T-helper 2 cell treated with Interferon-gamma antibody and Interleukin-4, amounts not matched to agents 100 ng/mL and 5 ng/mL, for 36 hours (primary cell): ENCODE measurements at regions not wholly inside any gene's neighbourhood (a gene's known extent, or its start where the extent isn't known, plus 50 kb on each side); places are given as distances from the start of the nearest gene placed in this dataset.

Experiments used
- intact Hi-C: fragments of 100-400 bp; cut with micrococcal nuclease; formaldehyde crosslinking; loops from one replicate; pipeline ENCODE4 v1.15.1; 2023

DNA sequence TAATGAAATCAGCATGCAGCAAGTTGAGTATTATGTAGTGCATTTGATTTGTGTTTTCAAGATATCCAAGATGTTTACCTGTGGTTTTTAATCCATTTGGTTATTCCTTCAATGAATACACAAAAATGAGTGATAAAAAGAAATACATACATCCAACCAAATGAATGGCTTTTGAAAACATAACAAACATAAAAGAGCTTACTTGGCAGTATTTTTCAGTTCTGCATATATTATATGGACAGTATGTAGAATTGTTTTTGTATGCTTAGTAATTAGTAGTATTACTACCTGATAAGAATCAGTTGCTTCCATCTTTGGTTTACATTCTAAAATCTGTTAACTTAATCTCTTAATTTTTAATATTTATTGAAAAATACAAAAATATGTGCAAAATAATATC lies 908.9 kb upstream of the AGA start:
- intact Hi-C loops, result no loop called here

DNA sequence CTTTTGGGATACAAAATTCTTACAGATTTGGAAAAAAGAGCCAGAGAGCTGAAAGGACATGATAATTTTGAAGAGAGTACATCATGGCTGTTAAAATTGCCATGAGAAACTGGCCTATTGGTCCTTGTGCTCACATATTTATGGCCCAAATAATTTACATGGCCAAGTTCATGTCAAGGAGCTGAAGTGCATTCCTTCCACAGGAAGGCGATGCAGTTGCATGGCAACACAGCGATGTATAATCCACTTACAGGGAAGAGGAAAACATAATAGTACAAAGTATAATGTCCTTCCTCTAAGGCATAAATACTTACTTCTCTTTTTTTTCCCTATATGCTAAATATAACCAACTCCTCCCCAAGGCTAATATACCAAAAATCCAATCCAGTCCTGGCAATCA lies 914.5 kb upstream of the AGA start:
- intact Hi-C loops, result no loop called here

DNA sequence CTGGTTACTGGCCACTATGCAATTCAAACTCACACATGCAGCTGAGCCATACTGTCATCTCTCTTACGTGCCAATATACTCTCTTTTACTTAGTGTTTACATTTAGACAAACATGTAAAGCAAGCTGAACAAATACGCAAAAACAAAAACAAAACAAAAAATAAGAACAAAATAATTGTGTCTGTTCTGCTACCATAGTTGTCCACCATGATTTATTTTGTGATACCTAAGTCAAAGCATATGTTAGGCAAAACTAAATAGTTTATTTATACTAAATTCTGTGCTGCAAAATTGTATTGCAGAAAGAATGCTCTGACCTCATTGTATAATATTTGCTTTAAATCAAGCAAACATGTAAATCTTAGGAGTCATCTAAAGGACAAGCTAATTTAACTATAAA lies 943.2 kb upstream of the AGA start:
- intact Hi-C loops, result no loop called here

DNA sequence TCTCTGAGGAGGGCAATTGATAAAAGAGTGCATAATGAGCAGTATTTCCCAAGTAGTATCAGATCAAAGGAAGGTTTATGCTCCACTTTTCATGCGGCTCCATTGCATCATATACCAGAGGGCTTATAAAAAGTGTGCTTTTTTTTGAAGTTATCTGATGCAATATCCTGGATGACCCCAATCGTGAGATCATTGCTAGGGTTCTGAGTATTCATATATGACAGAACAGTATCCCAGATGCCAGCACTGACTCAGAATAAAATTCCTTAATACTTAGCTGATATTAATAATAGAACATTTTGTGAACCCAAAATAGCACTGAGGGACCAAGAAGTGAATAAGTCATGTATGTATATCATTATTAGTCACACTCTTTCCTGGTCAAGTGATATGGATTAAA lies 945.5 kb upstream of the AGA start:
- intact Hi-C loops, result no loop called here

DNA sequence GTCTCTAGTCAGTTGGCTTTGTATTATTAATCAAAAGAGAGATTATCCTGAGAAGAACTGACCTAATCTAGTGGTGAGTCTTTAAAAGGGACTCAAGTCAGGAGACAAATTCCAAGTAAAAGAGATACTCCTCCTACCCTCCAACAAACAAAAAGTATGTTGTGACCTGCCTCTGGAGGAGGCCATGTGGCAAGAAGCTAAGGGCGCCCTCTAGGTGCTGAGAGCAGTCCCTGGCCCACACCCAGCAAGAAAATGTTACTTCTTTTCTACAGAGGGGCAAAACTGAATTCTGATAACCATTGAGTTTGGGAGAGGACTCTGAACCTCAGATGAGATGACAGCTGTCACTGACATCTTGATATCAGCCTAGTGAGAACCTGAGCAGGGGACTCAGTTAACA lies 953.6 kb upstream of the AGA start:
- intact Hi-C loops, result no loop called here

DNA sequence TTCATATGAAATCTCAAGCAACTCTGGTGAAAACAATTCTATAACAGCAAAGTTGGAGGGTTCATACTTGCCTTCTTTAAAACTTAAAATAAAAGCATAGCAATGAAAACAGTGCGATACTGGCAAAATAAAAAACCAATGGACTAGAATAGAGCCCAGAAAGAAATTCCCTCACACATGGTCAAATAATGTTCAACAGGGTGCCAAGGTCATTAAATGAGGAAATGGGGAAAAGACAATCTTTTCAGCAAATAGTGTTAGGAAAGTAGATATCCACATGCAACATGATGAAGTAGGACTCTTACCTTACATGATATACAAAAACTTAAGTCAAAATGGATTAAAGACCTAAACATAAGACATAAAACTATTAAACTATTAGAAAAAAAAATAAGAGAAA lies 970.2 kb upstream of the AGA start:
- intact Hi-C loops, result no loop called here

DNA sequence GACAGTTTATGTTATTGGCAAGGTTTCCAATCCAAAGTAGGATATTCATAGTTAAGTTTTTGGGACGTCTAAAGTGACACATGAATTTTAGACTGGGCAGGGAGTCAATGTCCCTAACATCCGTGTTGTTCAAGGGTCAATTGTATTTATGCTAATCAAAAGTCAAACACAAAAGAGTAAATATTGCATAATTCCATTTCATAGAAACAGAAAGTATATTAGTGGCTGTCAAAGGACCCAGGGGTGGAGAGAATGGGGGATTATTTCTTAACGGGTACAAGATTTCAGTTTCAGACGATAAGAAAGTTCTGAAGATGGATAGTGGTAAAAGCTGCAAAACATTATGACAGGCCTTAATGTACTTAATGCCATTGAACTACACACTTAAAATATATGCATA lies 971.8 kb upstream of the AGA start:
- intact Hi-C loops, result no loop called here

DNA sequence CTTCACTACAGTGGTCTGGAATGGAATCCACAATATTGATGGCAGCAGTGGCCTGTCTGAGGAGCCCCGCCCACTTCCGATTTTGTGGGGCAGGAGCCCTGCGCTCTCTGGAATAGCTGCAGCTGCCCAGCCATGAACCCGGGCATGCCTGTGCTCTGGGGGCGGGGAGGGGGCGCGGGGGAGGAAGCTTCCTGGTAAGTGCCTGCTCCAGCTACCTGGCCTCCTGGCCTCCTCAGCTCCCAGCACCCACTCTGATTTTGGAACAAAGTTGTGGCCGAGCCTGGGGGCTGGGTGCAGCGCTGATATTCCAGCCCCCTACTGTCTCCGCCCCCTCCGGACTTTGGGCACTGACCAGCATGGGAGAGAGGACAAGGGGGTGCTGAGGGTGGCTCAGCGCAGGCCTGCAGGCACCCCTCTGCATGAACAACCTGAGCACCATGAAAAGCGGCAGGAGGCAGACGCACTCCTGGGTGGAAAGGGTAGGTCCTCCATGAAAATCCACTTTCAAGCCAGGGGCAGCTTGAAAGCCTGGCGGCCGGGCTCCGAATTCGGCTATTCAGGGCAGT lies 972.7 kb upstream of the AGA start:
- intact Hi-C loops, result no loop called here

DNA sequence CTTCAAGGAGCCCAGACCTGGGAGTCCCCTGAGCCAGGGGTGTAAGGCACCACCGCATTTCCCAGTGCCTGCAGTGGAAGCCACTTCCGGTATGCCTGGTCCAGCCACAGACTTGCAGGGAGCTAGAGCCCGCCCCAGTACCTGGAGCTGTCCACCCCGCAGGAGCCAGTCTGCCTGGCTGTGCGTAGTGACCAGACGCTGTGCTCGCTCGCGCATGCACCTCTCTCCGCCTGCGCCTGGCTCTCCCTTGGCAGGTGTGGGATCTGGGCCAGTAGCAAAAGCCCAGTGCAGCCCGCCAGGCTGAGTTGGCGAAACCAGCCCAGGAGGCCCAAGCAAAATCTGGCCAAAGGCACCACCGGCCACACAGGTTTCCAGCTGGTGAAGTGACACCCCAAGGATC lies 973.7 kb upstream of the AGA start:
- intact Hi-C loops, result no loop called here

DNA sequence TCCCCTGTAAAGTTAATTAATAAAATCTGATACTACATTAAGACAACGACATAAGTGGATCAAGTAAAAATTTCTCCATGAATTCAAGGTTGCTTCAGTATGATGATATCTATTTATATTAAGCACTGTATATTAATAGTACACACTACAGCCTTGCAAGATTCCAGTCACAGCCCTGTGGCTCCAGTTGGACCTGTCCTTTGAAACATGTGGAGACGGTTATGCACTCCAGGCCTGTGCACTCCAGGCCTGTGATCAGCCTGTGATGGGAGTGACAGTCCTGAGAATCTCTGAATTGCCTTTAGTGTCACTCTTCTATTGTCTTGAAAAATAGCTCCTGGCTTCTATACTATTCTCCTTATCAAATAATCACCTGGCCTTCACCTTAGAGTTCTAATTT lies 981.1 kb upstream of the AGA start:
- intact Hi-C loops, result no loop called here

DNA sequence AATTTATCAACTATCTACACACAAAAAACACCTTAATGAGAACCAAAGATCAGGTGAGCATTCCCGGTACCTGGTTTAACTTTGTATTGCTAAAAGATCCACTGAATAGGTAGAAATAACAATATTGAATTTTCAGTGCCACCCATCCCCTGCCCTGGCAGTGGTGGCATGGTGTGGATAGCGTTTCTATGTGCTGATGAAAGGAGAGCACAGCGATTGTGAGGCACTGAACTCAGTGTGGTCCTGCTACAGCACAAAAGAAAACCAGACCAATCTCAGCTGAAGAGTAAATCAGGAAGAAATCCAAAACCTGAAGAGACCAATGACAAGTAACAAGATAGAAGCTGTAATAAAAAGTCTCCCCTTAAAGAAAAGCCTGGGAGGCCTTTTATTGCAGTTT lies 984.6 kb upstream of the AGA start:
- intact Hi-C loops, result no loop called here

DNA sequence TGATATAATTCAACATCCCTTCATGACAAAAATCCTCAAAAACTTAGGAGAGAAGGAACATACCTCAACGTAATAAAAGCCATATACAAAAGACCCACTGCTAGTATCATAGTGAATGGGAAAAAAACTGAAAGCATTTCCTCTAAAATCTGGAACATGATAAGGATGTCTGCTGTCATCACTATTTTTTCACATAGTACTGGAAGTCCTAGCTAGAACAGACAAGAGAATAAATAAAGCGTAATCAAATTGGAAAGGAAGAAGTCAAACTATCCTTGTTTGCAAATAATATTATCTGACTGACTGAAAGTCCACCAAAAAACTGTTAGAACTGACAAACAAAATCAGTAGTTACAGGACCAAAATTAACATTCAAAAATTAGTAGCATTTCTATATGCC lies 985.4 kb upstream of the AGA start:
- intact Hi-C loops, result no loop called here

DNA sequence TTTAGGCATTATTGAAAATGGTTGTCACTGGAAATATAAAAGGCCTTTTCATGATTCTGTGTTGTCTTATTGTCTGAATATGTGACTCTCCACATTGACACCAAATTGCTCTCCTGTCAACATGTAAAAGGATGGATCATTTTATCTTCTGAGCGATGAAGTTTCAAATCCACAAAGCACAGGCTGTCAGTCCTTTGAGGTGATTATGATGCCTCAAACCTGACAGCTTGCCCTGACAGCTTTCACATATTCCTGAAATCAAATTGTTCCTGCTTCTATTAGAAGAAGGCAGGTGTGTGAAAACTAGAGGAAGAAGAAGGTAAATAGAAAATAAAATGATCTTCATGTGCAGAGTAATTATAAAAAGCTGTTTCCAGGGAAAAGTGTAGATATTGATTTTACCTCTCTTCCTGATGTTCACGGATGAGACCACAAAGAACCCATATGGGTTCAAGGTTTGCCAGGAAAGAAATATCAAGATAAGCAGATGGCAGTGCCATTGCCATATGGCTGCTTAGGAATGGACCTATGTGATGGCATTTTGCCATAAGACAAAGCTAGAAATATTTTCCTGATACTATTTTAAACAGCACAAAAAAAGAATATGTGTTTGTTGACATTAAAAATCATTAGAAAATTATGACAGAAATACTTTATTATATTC lies 1006.3 kb upstream of the AGA start:
- intact Hi-C loops, result no loop called here

DNA sequence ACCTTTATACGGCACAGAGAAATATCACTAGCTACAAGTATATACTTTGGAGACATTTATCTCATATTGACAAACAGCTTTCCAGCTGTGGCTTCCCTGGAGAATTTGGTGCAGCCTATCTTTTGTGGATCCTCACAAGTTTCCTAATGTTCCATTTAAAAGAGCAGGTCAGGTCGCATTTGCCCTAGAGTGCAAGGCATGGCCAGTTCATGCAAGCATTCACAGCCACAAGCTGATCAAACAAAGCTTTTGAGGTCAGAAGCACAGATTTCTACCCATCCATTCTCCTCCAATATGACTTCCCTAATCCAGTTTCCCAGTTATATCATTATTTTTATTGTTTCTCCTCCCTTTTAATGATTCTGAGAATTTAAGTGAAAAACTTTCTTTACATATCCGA lies 1008.4 kb upstream of the AGA start:
- intact Hi-C loops, result no loop called here

DNA sequence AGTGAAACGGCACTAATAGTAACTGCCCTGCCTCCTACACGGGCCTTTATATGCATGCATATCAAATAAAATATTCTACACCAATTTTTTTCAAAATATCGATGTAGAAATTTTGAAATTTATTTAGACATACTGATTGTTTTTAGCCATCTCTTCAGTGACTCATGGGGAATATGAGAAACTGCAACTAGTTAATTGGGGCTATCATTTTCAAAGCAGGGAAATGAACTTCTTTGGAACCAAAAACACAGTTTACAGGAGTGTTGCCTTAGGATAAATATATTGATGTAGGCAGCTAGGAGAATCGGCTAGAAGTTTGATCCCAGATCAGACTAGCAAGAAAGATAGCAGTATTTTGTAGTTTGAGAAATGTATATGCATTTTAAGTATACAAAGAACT lies 1010.8 kb upstream of the AGA start:
- intact Hi-C loops, result no loop called here

DNA sequence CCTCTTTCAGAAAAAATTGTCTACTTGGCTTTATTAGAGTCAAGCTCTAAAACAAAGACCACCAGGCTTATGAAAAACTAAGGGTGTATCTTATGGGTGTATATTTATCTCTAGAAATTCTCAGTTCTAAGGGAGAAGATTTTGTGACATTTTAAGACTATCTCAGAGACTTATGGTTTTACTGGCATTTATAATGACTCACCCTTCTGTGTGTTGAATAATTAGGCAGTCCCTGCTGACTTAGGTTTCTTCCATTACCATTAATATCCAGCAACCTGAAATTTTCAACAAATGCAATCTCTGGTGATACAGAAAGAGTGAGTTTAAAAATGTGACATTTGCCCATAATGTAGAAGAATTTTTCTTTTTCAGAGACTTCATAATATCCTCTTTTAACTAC lies 1015.0 kb upstream of the AGA start:
- intact Hi-C loops, result no loop called here

DNA sequence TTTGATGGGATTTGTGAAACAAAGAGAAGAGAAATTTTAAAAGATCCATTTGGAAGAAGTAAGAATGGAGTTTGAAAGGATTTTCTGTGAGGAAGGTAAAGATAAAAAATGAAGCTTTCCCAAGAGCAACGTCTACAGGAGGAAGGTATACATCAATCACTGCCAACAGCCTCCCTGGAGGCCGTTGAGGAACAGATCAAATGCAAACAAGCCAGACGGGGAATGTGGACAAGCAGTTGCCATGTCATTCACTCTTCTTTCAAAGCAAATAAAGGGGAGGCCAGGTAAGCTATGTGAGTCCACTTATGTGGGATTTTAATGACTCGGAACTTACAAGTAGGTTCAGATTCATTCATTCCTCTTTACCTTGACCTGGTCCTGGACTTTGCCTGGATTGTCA lies 1020.5 kb upstream of the AGA start:
- intact Hi-C loops, result no loop called here

DNA sequence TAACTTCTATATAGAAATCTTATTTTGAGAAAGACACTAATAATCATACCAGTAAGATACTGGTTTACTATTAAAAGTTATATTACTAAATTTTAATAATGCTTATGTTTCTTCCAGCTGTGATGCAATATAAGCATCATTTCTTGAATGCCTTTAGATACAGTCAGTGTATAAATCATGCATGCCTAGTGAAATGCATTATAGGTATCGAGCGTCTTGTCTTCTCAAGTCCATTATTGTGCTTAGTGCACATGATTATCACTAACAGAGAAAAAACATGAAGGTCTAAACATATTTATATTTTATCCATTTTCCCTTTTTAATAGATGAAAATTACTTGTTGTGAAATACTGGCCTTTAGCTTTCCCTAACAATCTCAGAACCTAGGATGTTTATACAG lies 1021.5 kb upstream of the AGA start:
- intact Hi-C loops, result no loop called here

DNA sequence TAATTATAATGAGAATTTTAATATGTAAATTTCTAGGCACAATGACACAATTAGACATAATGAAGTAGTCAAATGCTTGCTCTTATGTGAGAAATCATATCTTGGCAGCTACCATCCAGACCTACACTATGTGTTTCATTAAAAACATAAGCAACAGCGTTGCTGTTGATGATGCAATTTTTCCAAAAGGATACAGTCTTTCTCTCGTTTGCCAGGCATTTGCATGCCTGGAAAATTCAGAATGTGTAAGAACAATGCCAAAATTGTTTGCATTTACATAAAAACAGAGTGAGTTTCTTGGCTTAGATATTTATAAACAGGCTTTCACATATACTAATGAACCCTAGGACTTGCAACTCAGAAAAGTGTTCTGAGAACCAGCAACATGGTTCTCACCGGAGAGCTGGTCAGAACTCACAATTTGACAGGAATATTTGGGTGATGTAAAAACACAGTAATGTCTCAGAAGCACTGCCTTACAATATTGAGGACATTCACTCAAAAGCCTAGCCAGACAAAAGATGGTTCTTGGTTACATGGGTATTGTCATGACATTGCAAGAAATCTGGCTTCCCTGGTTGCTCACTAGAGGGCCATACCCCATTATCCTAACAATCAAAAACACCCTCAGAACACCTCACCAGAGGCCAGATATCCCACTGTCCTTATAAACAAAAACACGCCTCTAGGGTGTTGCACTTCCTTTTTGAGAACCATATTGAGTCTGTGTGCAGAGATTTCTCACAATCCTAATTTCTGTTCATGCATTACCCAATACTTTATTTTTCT lies 1029.0 kb upstream of the AGA start:
- intact Hi-C loops, result no loop called here

DNA sequence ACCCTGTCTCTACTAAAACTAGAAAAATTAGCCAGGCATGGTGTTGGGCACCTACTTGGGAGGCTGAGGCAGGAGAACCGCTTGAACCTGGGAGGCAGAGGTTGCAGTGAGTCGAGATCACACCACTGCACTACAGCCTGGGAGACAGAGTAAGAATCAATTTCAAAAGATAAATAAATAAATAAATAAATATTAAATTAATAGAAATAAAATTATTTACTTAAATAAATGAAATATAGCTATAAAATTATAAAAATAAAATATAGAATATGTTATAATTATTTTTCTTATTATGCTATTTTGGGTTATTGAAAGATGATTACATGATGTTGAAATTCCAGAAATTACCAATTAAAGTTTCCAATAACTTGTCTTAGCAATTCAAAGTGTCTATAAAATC lies 1029.8 kb upstream of the AGA start:
- intact Hi-C loops, result no loop called here

DNA sequence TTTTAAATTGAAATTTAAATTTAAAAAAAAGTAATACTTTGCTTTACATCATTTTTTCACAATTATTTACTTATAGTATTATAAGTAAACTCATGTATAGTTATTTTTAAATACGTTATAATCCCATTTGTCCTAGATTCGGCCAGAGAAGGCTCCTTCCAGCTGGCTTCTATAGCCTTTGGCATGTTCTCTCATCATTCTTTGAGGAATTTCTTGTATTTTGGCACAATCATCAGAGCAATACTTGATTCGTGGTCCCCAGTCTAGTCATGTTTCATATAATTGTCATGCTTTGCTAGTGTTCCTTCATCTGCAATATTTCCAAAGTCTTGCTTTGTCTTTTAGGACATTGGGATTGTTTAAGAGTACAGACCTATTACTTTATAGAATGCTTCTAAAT lies 1037.9 kb upstream of the AGA start:
- intact Hi-C loops, result no loop called here

DNA sequence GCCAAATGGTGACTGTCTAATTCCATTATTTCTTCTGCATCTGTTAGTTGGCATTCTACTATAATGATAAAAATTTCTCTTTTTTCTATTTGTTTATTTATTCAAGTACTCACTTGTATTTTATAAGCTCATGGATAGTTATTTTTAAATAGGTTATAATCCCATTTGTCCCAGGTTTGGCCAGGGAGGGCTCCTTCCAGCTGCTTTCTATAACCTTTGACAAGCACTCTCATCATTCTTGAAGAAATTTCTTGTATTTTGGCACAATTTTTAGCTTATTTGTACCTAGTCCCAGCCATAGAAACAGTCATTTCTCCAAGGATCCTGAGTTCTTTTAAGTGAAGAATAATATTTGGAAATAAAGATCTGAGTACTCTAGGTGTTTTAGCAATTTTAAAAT lies 1038.6 kb upstream of the AGA start:
- intact Hi-C loops, result no loop called here

DNA sequence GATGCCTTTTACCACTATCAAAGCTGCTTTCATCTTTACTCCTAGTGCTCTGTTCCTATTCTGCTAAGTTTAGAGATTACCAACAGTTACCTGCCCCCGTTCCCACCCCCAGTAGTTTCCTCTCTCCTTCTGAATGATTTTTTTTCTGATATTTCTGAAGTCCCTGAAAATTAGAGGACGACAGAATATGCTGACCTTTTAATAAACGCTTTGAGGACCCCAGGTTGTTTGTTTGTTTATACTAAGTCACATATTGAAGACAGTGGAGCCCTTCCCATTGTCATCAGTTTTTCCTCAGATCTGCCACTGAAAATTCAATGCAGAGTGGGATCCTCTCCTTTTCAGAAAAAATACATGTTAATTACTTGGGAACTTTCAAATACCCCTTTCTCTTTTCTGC lies 1039.3 kb upstream of the AGA start:
- intact Hi-C loops, result no loop called here
